ENCODE measurements at regions not wholly inside any gene's neighbourhood (a gene's known extent, or its start where the extent isn't known, plus 50 kb on each side); places are given as distances from the start of the nearest gene placed in this dataset.
"Not testable (repeated sequence)": the region's sequence is repeated elsewhere in the genome, so short reads cannot be mapped to it uniquely, and the experiment has no call there.

GRCh38 chr15:95171564-95171963 lies 940.2 kb downstream of the MCTP2 start:
- no peaks in the 10 kb centered on the region for H3K36me3 ChIP-seq
- no peak overlapping the region for H3K4me3 ChIP-seq
- no peaks in the 10 kb centered on the region for H3K4me1 ChIP-seq (replicated peaks)
- H3K27me3 ChIP-seq (replicated peaks) = no peaks in the 10 kb centered on the region
- no peaks in the 10 kb centered on the region; the same call in 1 of the 2 replicates for H3K9me3 ChIP-seq (replicated peaks)
- DNase-seq (ENCODE audit: low read depth in 1 of 2, low spot score in 2 of 2) = no peak
- no peak overlapping the region for H3K27ac ChIP-seq

- no peak overlapping the region for H3K27ac ChIP-seq
- no peak overlapping the region for H3K4me3 ChIP-seq
- H3K36me3 ChIP-seq = no peaks in the 10 kb centered on the region
- no peak for DNase-seq (ENCODE audit: low read depth in 1 of 2, low spot score in 2 of 2)
- no peaks in the 10 kb centered on the region for H3K27me3 ChIP-seq (replicated peaks)
- no peaks in the 10 kb centered on the region; the same call in 1 of the 2 replicates for H3K9me3 ChIP-seq (replicated peaks)
- H3K4me1 ChIP-seq (replicated peaks) = no peaks in the 10 kb centered on the region
Observed at GRCh38 chr15:95174301-95175259, 943.2 kb downstream of the MCTP2 start.

GRCh38 chr15:95175914-95176658 lies 944.7 kb downstream of the MCTP2 start:
- Histone ChIP-seq H3K4me3 (no peak overlapping the region), H3K27me3 (replicated peaks) (no peaks in the 10 kb centered on the region), H3K9me3 (replicated peaks) (no peaks in the 10 kb centered on the region; the same call in 1 of the 2 replicates), H3K27ac (no peak overlapping the region), H3K36me3 (no peaks in the 10 kb centered on the region), H3K4me1 (replicated peaks) (no peaks in the 10 kb centered on the region)
- DNase-seq (ENCODE audit: low read depth in 1 of 2, low spot score in 2 of 2) = no peak

- no peak overlapping the region for H3K4me3 ChIP-seq
- DNase-seq (ENCODE audit: low read depth in 1 of 2, low spot score in 2 of 2) = no peak
- no peaks in the 10 kb centered on the region for H3K4me1 ChIP-seq (replicated peaks)
- H3K27ac ChIP-seq = no peak overlapping the region
- H3K36me3 ChIP-seq = no peaks in the 10 kb centered on the region
- H3K27me3 ChIP-seq (replicated peaks) = no peaks in the 10 kb centered on the region
- H3K9me3 ChIP-seq (replicated peaks) = no peaks in the 10 kb centered on the region; the same call in 1 of the 2 replicates
Observed at GRCh38 chr15:95176794-95177577, 945.6 kb downstream of the MCTP2 start.

- Histone ChIP-seq H3K36me3 (no peaks in the 10 kb centered on the region), H3K4me3 (no peak overlapping the region), H3K4me1 (replicated peaks) (no peaks in the 10 kb centered on the region), H3K27me3 (replicated peaks) (no peaks in the 10 kb centered on the region), H3K27ac (no peak overlapping the region), H3K9me3 (replicated peaks) (no peaks in the 10 kb centered on the region)
- DNase-seq (ENCODE audit: low read depth in 1 of 2, low spot score in 2 of 2) = no peak
Observed at GRCh38 chr15:95180530-95180929, 949.2 kb downstream of the MCTP2 start.

GRCh38 chr15:95182091-95182490 lies 950.7 kb downstream of the MCTP2 start:
- H3K4me3 ChIP-seq = no peak overlapping the region
- no peak overlapping the region for H3K27ac ChIP-seq
- no peaks in the 10 kb centered on the region for H3K27me3 ChIP-seq (replicated peaks)
- H3K4me1 ChIP-seq (replicated peaks) = no peaks in the 10 kb centered on the region
- no peaks in the 10 kb centered on the region for H3K9me3 ChIP-seq (replicated peaks)
- no peak for DNase-seq (ENCODE audit: low read depth in 1 of 2, low spot score in 2 of 2)
- H3K36me3 ChIP-seq = no peaks in the 10 kb centered on the region

- Histone ChIP-seq H3K4me1 (replicated peaks) (no peaks in the 10 kb centered on the region), H3K27ac (no peak overlapping the region), H3K9me3 (replicated peaks) (no peaks in the 10 kb centered on the region), H3K27me3 (replicated peaks) (no peaks in the 10 kb centered on the region), H3K36me3 (no peaks in the 10 kb centered on the region), H3K4me3 (no peak overlapping the region)
- no peak for DNase-seq (ENCODE audit: low read depth in 1 of 2, low spot score in 2 of 2)
Observed at GRCh38 chr15:95192923-95193322, 961.6 kb downstream of the MCTP2 start.

- Histone ChIP-seq H3K9me3 (replicated peaks) (no peaks in the 10 kb centered on the region), H3K4me3 (no peak overlapping the region), H3K27me3 (replicated peaks) (no peaks in the 10 kb centered on the region), H3K4me1 (replicated peaks) (no peaks in the 10 kb centered on the region), H3K36me3 (no peaks in the 10 kb centered on the region), H3K27ac (no peak overlapping the region)
- DNase-seq (ENCODE audit: low read depth in 1 of 2, low spot score in 2 of 2) = no peak
Observed at GRCh38 chr15:95194746-95195145, 963.4 kb downstream of the MCTP2 start.

- H3K36me3 ChIP-seq = no peaks in the 10 kb centered on the region
- no peak for DNase-seq (ENCODE audit: low read depth in 1 of 2, low spot score in 2 of 2)
- no peaks in the 10 kb centered on the region for H3K9me3 ChIP-seq (replicated peaks)
- no peaks in the 10 kb centered on the region for H3K4me1 ChIP-seq (replicated peaks)
- no peak overlapping the region for H3K4me3 ChIP-seq
- no peaks in the 10 kb centered on the region; the same call in 1 of the 2 replicates for H3K27me3 ChIP-seq (replicated peaks)
- no peak overlapping the region for H3K27ac ChIP-seq
Observed at GRCh38 chr15:95196176-95196915, 965.0 kb downstream of the MCTP2 start.

GRCh38 chr15:95202569-95203349 lies 971.4 kb downstream of the MCTP2 start:
- H3K27me3 ChIP-seq (replicated peaks) = no peaks in the 10 kb centered on the region; the same call in 1 of the 2 replicates
- no peak overlapping the region for H3K27ac ChIP-seq
- no peak for DNase-seq (ENCODE audit: low read depth in 1 of 2, low spot score in 2 of 2)
- no peak overlapping the region for H3K4me3 ChIP-seq
- H3K36me3 ChIP-seq = no peaks in the 10 kb centered on the region
- H3K4me1 ChIP-seq (replicated peaks) = no peaks in the 10 kb centered on the region
- no peaks in the 10 kb centered on the region; the same call in 1 of the 2 replicates for H3K9me3 ChIP-seq (replicated peaks)

- Histone ChIP-seq H3K27ac (no peak overlapping the region), H3K36me3 (no peaks in the 10 kb centered on the region), H3K27me3 (replicated peaks) (no peaks in the 10 kb centered on the region; the same call in 1 of the 2 replicates), H3K4me3 (no peak overlapping the region), H3K9me3 (replicated peaks) (no peaks in the 10 kb centered on the region; the same call in 1 of the 2 replicates), H3K4me1 (replicated peaks) (no peaks in the 10 kb centered on the region)
- DNase-seq (ENCODE audit: low read depth in 1 of 2, low spot score in 2 of 2) = no peak
Observed at GRCh38 chr15:95205077-95205476, 973.7 kb downstream of the MCTP2 start.

- H3K4me1 ChIP-seq (replicated peaks); H3K9me3 ChIP-seq (replicated peaks); H3K27me3 ChIP-seq (replicated peaks); H3K4me3 ChIP-seq; H3K27ac ChIP-seq; DNase-seq (ENCODE audit: low read depth in 1 of 2, low spot score in 2 of 2); H3K36me3 ChIP-seq: not testable (repeated sequence)
Observed at GRCh38 chr15:95205830-95206229, 974.5 kb downstream of the MCTP2 start.
